NB4 (cell line): ENCODE measurements at regions not wholly inside any gene's neighbourhood (a gene's known extent, or its start where the extent isn't known, plus 50 kb on each side); places are given as distances from the start of the nearest gene placed in this dataset.
"Not testable (repeated sequence)": the region's sequence is repeated elsewhere in the genome, so short reads cannot be mapped to it uniquely, and the experiment has no call there.

Source experiments
- MYC ChIP-seq: IDR thresholded peaks from 2 replicates; pipeline ENCODE4 v1.6.1; 2011; ENCODE audit warnings: low read depth, low read length
- POLR2A ChIP-seq: IDR thresholded peaks from 2 replicates; pipeline ENCODE4 v1.6.1; 2011; ENCODE audit warnings: mild to moderate bottlenecking; ENCODE audit not compliant: insufficient read length; ENCODE audit errors: extremely low read depth
- TF ChIP-seq, protein P1 (sequence below): IDR thresholded peaks from one replicate; pipeline ENCODE4 v1.5.1; 2012; ENCODE audit warnings: low read depth, low read length
- TF ChIP-seq, protein P2 (sequence below): IDR thresholded peaks from 2 replicates; pipeline ENCODE4 v1.6.1; 2011; ENCODE audit warnings: low read depth, low read length

DNA sequence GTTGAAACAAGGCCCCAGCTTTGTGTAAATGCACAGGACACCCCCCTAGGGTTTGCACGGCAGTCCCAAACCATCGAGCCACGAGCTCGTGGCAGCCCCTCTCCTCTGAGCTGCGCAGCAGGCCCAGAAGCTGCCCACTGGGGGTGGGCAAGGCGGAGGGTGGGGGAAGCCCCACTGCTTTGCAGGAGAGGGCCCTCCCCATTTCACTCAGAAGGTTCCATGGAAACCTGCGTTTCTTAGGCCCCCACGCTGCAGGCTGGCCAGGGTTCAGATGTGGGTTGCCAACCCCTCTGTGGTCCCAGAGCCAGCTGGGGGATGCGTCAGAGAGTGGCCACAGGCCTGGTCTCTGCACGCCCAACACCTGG is 303.2 kb downstream of the CCDC74A start:
- TF ChIP-seq, protein P1, sequence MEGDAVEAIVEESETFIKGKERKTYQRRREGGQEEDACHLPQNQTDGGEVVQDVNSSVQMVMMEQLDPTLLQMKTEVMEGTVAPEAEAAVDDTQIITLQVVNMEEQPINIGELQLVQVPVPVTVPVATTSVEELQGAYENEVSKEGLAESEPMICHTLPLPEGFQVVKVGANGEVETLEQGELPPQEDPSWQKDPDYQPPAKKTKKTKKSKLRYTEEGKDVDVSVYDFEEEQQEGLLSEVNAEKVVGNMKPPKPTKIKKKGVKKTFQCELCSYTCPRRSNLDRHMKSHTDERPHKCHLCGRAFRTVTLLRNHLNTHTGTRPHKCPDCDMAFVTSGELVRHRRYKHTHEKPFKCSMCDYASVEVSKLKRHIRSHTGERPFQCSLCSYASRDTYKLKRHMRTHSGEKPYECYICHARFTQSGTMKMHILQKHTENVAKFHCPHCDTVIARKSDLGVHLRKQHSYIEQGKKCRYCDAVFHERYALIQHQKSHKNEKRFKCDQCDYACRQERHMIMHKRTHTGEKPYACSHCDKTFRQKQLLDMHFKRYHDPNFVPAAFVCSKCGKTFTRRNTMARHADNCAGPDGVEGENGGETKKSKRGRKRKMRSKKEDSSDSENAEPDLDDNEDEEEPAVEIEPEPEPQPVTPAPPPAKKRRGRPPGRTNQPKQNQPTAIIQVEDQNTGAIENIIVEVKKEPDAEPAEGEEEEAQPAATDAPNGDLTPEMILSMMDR = not testable (repeated sequence)
- TF ChIP-seq POLR2A, MYC: not testable (repeated sequence)
- TF ChIP-seq, protein P2, sequence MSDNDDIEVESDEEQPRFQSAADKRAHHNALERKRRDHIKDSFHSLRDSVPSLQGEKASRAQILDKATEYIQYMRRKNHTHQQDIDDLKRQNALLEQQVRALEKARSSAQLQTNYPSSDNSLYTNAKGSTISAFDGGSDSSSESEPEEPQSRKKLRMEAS = not testable (repeated sequence)
